Pancreas (tissue), 10 donors: ENCODE measurements at regions not wholly inside any gene's neighbourhood (a gene's known extent, or its start where the extent isn't known, plus 50 kb on each side); places are given as distances from the start of the nearest gene placed in this dataset.
"Not testable (repeated sequence)": the region's sequence is repeated elsewhere in the genome, so short reads cannot be mapped to it uniquely, and the experiment has no call there.

Experiments used
- ATAC-seq, 4 donors: fragments of 200-7000 bp; cut with Tn5 transposase; one replicate each; pipeline versions ENCODE4 v1.8.0 to v1.9.1; 2020; ENCODE audit warnings: mild to moderate bottlenecking in 4 of 4, moderate library complexity in 4 of 4
- DNase-seq, 6 donors: peaks; one replicate each; pipeline ENCODE4 v3.0.0-alpha.2; 2020
- FAIRE-seq: peaks from 2 replicates; lab custom pipeline; 2012; peaks lifted over from hg19 to GRCh38; lab: Jason Lieb, UNC
- H3K27ac ChIP-seq, 4 donors: fragments of 200-600 bp; sonication (generic); 1 replicate in 3 of 4; 2 replicates in 1 of 4; pipeline versions ENCODE4 v1.5.0 to v1.8.0; 2020
- H3K27me3 ChIP-seq, 4 donors: fragments of 200-600 bp; one replicate each; pipeline ENCODE4 v1.8.0; 2021
- H3K36me3 ChIP-seq, 3 donors: fragments of 200-600 bp; sonication (generic) in 1 of 3; one replicate each; pipeline versions ENCODE4 v1.5.0 to v1.8.0; 2020 to 2021
- H3K4me1 ChIP-seq, 3 donors: fragments of 200-600 bp; one replicate each; pipeline ENCODE4 v1.8.0; 2021
- H3K4me3 ChIP-seq, 4 donors: fragments of 200-600 bp; sonication (generic) in 2 of 4; one replicate each; pipeline versions ENCODE4 v1.5.0 to v1.8.0; 2020 to 2021
- H3K9me3 ChIP-seq, 4 donors: fragments of 200-600 bp; one replicate each; pipeline ENCODE4 v1.8.0; 2021
- CTCF ChIP-seq, 4 donors: fragments of 200-600 bp; sonication (generic) in 3 of 4; IDR thresholded peaks; one replicate each; pipeline versions ENCODE4 v1.5.0 to v1.8.0; 2021; ENCODE audit warnings: antibody characterized with exemption in 4 of 4
- WGBS, 2 donors: extraction: QIAGEN DNeasy Blood & Tissue Kit; methylation state at CpG; one replicate each; pipeline ENCODE4 v1.1.7; 2013; 5-methylcytosine and 5-hydroxymethylcytosine counted together
- intact Hi-C, 3 donors: fragments of 100-400 bp; cut with DNase I; formaldehyde crosslinking; loops; one replicate each; pipeline versions ENCODE4 v1.11.1 to v1.14.2; 2022
- donor health status: healthy with polysubstance abuse.
- donor health status: DM: no; HTN: no; CAD: no; lungs with moderate emphysema.
- donor health status: DM: no; HTN: no; CAD: no.
- donor health status: control.
- donor health status: control.
- donor health status: Bipolar disorder and iron deficiency.
- donor health status: DM: yes; HTN: yes; CAD: no.
- donor health status: DM: no; HTN: no; CAD: no.
- donor health status: DM: no; HTN: no; CAD: no.
- donor health status: DM: yes; HTN: yes; CAD: no.

GRCh38 chr4:171256223-171256622, 557.0 kb upstream of the GALNTL6 start:
- Histone ChIP-seq H3K36me3 (no peaks in the 10 kb centered on the region), H3K27me3 (no peaks in the 10 kb centered on the region), H3K27ac (no peak overlapping the region), H3K4me3 (no peak overlapping the region), H3K9me3 (no peaks in the 10 kb centered on the region), H3K4me1 (no peaks in the 10 kb centered on the region)
- intact Hi-C loops, result no loop called here
- ATAC-seq, result no peak
- FAIRE-seq, result no peak
- no peak for DNase-seq
- 84 to 93% methylated on average over 3 of the region's 3 CpGs for WGBS, 2 donors
- no peak for TF ChIP-seq CTCF (IDR thresholded peaks at IDR 0.05)

- Histone ChIP-seq H3K27ac (no peak overlapping the region), H3K4me3 (no peak overlapping the region), H3K27me3 (no peaks in the 10 kb centered on the region), H3K36me3 (no peaks in the 10 kb centered on the region), H3K4me1 (no peaks in the 10 kb centered on the region), H3K9me3 (no peaks in the 10 kb centered on the region)
- intact Hi-C loops, result no loop called here
- DNase-seq (no peak), FAIRE-seq (peak; percentile 49), ATAC-seq (no peak)
- TF ChIP-seq CTCF (IDR thresholded peaks at IDR 0.05), result no peak
Measured at GRCh38 chr4:171246948-171247347, 566.3 kb upstream of the GALNTL6 start.

DNA sequence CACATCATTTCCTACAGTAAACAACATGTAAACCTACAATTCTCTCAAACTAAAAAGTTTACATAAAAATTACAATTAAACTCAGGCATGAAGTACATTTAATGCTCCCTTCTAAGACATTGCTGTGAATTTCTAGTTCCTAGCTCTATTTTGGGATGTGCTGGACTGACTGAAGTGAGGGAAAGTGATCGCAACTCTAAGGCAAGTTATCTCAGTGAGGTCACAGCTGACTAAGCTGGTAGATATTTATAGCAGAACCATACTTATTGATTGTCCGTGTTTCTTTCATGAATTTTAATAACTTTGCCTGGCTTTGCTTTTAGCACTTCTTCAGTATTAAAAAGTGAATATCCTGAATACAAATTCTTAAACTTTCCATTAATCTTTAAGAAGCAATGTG, 570.4 kb upstream of the GALNTL6 start:
- no peak overlapping the region for H3K4me3 ChIP-seq
- H3K27ac ChIP-seq, result no peak overlapping the region
- intact Hi-C loops, result no loop called here
- TF ChIP-seq CTCF (IDR thresholded peaks at IDR 0.05), result no peak
- H3K36me3 ChIP-seq, result no peaks in the 10 kb centered on the region
- no peaks in the 10 kb centered on the region for H3K4me1 ChIP-seq
- DNase-seq (no peak), ATAC-seq (no peak), FAIRE-seq (no peak)
- WGBS, 2 donors, result 57 to 66% methylated on average over 2 of the region's 2 CpGs
- H3K27me3 ChIP-seq, result no peaks in the 10 kb centered on the region
- H3K9me3 ChIP-seq, result no peaks in the 10 kb centered on the region

- H3K4me3 ChIP-seq, result no peak overlapping the region
- ATAC-seq (no peak), DNase-seq (no peak), FAIRE-seq (no peak)
- WGBS, 2 donors, result 74 to 94% methylated on average over 1 of the region's 1 CpG
- H3K9me3 ChIP-seq, result no peaks in the 10 kb centered on the region
- H3K36me3 ChIP-seq, result no peaks in the 10 kb centered on the region
- no peaks in the 10 kb centered on the region for H3K27me3 ChIP-seq
- H3K4me1 ChIP-seq, result no peaks in the 10 kb centered on the region
- no peak overlapping the region for H3K27ac ChIP-seq
- intact Hi-C loops, result no loop called here
- TF ChIP-seq CTCF (IDR thresholded peaks at IDR 0.05), result no peak
Measured at GRCh38 chr4:171239196-171239595, 574.0 kb upstream of the GALNTL6 start.

- intact Hi-C loops, result no loop called here
- 77 to 89% methylated on average over 3 of the region's 3 CpGs for WGBS, 2 donors
- Histone ChIP-seq H3K27me3 (no peaks in the 10 kb centered on the region), H3K4me1 (no peaks in the 10 kb centered on the region), H3K27ac (no peak overlapping the region), H3K36me3 (no peaks in the 10 kb centered on the region), H3K9me3 (no peaks in the 10 kb centered on the region), H3K4me3 (no peak overlapping the region)
- FAIRE-seq (no peak), ATAC-seq (no peak), DNase-seq (no peak)
- TF ChIP-seq CTCF (IDR thresholded peaks at IDR 0.05), result no peak
Measured at GRCh38 chr4:171235521-171235920, 577.7 kb upstream of the GALNTL6 start.

DNA sequence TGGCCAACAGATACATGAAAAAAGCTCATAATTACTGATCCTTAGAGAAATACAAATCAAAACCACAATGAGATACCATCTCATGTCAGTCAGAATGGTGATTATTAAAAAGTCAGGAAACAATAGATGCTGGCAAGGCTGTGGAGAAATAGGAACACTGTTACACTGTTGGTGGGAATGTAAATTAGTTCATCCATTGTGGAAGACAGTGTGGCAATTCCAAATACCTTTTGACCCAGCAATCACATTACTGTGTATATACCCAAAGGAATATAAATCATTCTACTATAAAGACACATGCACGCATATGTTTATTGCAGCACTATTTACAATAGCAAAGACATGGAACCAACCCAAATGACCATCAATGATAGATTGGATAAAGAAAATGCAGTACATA, 583.9 kb upstream of the GALNTL6 start:
- H3K4me1 ChIP-seq, H3K36me3 ChIP-seq, FAIRE-seq, DNase-seq, ATAC-seq, H3K4me3 ChIP-seq, H3K27ac ChIP-seq, H3K9me3 ChIP-seq, intact Hi-C loops, H3K27me3 ChIP-seq: not testable (repeated sequence)
- 61 to 89% methylated on average over 1 of the region's 1 CpG for WGBS, 2 donors
